ENCODE measurements at regions not wholly inside any gene's neighbourhood (a gene's known extent, or its start where the extent isn't known, plus 50 kb on each side); places are given as distances from the start of the nearest gene placed in this dataset.

DNA sequence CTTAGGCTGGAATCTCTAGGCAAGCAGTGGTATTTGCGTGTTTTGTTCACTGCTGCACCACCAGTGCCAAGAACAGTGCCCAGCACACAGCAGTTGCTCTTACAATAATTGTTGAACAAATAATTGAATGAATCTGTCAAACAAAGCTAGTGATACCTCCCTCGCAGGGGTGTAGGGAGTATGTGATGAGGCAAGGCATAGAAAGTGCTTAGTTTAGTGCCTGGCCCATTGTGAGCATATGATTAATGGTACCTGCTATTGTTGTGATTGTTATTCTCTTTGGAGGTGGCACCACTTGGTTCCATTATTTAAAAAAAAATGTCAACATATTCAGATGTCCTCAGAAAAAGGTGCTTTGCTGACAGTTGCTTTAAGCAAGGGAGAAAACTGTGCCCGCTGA is 210.1 kb upstream of the TBX3 start:
- DNase-seq: no peak

DNA sequence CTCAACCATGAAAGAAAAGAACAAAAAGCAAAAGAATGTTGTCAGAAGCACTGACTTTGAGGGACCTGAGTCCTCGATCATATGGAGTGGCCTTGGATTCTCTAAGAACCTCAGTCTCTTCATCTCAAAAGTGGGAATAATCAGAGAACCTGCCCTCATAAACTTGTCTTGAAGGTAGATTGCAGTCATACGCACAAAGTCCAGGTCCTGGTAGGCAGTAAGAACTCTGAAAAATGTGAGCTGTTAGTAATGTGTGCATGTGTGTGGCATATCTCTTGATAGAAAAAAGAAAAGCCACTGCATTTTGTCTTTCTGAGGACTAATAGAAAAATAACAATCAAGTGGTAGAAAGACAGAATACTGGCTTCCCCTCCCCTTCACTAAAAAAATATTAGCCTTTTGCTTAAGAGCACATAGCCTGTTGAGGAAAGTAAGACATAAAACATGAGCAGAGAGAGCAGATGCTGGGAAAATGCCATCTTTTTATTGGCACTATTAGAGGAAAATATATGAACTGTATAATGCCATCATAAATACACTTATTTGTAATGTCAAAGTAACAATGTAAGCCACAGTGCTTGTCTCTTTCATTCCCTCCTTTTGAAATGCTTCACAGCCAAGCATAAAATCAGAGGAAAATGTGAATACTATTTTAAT is 205.1 kb upstream of the TBX3 start:
- no peak for DNase-seq

DNA sequence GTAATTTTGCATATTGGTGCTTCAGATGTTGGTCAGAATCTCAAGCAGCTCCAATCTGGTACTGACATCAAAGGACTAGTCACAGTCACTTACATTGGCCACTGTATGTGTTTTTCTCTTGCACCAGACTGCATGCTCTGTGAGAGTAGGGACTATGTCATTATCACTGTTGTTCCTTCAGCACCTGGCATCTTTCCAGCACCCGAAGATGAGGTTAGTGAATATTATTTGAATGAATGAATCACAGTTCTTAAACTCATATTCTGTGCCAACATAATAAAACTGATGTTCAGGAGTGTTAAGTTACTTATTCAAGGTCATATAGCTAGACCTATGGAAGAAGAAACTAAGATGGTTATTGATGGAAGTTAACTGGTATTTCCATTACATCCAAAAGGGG is 204.5 kb upstream of the TBX3 start:
- no peak for DNase-seq

DNA sequence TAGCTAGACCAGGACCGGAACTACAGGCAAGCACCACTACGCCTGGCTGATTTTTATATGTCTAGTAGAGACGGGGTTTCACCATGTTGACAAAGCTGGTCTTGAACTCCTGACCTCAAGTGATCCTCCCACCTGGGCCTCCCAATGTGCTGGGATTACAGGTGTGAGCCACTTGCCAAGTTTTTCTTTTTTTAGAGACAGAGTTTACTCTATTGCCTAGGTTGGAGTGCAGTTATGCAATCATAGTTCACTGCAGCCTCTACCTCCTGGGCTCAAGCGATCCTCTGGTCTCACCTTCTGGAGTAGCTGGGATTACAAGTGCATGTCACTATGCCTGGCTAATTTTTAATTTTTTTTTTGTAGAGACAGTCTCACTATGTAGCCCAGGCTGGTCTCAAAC is 201.5 kb upstream of the TBX3 start:
- no peak for DNase-seq

DNA sequence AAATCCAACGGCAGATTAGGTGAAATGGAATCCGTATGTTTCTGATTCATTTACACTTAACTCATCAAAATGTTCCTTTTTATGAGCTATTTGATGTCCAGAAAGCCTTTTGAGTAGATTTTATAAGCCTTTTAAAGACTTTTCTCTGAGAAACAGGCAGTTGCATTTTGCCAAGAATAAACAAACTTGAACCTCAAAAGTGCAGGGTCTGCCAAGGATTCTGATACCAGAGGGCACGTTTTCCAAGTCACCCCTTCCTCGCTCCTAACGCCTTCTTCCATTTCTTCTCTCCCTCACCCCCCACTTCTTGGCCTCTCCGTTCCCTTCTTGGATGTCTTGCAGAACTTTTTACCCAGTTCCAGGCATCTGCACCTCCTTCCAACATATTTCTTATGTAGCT is 200.6 kb upstream of the TBX3 start:
- no peak for DNase-seq

DNA sequence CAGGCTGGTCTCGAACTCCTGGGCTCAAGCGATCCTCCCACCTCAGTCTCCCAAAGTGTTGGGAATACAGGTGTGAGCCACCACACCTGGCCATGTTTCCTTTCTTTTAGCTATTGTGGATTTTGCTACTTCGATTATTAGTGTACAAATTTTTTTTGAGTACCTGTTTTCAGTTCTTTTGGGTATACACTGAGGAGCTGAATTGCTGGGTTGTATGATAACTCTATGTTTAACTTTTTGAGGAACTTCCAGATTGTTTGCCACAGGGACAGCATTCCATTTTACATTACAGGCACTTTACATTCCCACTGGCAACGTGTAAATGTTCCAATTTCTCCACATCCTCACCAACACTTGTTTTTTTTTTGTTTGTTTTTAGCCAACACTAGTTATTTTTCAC is 198.1 kb upstream of the TBX3 start:
- DNase-seq: no peak

DNA sequence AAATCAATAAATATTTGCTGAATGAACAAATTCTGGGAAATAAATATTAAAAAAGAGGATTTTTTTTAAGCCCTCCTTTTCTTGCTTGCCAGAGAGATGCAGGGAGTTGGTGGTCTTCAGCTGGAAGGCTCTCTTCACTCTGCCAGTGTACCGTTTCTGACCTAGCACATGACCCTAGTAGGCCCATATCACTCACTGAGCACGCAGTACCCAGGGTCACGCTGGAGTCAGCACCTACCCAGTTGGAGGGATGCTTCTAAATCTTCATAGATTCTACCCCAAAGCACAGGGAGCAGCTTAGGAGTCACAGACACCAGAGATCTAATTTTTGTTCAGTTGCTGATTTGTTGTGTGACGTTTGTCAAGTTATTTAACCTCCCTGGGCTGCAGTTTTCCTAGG is 195.4 kb upstream of the TBX3 start:
- DNase-seq: no peak

DNA sequence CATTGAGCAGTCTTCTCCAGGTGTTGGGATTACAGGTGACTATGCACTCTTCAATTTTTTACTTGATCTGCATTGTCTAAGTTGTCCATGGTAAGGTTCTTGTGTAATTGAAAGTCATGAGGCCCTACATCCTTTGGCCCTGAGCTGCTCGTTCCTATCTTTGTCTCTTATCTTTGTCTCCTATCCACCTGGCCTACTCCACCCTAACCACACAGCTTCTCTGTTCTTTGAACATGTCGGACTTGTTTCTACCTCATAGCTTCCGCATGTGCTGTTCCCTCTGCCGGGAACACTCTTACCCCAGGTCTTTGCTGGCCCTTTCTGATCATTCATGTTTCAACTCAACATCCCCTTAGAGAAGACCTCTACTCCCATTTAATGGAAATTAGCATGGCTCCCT is 194.8 kb upstream of the TBX3 start:
- no peak for DNase-seq

DNA sequence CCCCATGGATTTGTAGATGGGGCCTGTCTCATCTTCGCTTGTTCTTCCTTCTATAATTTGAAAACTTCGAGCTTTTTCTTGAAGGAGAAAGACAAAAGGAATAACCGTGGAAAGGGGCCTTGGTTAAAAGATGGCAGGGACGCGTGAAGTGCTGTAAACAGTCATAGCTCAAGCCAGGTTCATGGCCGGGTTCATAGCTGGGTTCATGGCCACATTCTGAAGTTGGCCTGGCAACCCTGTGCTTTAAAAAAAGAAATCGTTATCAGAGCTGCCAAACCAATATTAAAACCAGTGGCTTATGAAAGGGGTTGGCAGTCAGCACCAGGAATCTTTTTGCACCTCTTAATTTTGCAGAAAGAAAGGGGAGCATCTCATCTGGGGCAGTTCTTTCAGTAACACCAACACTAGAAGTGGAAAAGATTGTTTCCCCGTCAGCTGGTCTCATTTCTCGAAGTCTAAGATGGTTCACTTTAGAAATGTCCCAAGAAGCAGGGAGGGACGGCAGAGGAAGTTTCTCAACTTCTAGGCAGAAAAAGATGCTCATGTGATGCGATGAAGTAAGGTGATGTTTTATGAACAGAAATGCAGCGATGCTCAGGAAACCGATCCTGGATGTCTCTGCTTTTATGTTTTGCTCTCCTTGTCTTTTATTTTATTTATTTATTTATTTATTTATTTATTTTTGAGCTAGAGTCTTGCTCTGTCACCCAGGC is 193.1 kb upstream of the TBX3 start:
- no peak for DNase-seq

DNA sequence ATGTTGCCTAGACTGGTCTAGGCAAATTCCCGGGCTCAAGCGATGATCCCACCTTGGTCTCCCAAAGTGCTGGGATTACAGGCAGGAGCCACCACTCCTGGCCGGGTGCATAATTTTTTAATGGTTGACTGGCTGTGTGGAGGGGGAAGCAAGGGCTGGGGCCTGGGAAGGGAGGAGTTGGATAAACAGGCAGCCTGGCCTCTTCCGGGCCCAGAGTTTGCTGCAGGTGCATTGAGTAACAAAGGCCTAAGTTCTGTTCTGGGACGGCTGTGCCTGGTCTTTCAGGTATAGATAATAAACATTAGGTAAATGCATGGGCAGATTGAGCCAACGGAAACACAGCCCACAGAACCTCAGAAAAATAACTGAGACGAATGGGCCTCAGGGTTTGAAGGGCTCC is 191.3 kb upstream of the TBX3 start:
- DNase-seq: no peak

DNA sequence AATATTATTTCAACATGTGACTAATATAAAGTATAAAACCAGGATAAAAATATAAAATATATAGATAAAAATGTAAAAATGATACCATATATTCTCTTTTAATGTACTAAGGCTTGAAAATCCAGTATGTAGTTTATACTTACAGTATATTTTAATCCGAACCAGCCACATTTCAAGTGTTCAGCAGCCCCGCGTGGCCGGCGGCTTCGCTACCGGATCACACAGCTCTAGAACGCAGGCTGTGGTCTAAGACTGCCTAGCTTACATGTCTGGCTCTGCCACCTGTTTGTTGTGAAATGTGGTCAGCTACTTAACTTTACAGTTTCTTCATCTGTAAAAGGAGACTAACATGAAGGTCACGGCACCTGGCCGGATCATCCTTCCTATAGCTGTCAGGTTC is 189.7 kb upstream of the TBX3 start:
- DNase-seq: no peak

DNA sequence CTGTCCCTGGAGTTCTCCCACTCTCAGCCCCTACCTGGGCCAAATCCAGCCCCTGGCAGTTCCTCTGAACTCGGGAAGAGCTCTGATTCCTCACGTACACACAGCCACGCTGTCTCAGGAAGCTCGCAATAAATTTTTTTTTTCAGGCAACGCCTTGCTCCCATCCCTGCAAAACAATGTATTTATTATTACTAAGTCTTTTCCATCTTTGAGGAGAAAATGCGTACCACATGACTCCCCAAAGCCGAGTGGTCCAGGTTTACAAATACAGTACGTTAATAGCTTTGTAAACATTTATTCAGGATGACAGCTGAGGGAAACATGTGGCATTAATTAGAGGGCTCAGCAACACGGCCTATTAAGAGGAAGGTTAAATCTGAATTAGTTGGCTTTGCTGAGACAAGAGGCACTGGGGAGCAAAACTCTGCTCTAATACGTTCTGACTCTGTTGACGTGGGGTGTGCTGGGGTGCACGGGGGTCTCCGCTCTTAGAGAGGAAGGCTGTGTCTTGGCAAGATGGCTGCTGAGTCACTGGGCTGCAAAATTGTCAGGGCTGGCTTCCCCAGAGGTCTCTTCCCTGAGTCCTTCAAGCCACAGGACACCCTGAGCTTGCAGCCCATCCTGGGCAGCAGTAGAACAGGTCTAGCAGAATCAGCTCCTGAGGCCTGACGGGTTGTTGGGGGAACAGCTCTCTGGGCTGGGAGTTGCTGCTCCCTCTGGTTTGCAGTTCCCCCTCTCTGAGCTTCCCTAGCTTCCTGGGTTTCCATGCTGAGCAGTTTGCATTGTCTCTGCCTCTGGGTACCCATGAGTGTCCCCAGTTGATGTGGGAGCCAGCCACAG is 185.2 kb upstream of the TBX3 start:
- DNase-seq: no peak

DNA sequence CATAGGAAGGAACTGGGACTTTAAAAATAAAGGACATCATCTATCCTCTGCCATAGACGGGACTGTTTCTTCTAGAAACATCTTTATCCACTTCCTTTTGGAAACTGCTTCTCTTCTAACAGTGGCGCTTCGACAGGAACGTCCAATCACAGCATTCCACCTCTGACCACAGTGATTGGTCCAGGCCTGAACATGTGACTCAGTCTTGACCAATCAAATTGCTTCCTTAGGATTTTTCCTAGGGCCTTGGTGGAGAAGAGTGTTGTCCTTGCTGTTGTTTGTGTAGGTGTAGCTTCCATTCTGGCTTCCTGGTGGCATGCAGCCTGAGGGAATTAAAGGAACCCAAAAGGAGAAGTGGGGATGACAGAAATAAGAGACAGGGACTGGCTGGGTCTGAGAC is 182.4 kb upstream of the TBX3 start:
- no peak for DNase-seq

DNA sequence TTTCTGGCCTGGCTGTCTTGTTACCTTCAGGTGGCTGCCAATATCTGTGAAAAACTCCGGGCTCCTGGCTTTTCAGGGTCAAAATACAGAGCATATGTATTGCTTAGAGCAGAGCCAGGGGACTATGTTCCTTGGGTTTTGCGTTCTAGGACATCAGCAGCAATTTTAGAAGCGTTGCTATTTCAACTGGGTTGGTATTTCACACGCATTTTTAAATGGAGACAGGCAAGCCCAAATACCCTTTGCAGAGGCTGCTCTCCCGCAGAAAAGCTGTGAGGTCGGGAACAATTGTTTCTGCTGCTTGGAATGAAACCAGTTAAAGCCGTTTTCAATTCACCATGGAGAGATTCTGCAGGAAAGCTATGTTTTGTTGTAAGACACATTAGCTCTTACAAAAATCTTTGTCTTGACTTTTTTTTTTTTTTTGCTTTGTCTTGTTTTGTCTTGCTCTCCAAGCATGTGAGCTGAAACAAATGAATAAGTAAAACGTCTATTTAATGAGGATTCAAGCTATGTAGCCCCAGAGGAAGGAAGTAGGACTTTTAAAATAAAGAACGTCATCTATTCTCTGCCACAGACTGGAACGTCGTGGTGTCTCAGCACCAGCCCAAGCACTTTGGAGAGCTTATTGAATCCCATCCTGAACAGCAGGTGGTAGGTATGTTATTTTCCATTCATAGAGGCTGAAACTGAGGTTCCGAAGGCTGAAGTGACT is 181.0 kb upstream of the TBX3 start:
- DNase-seq: no peak

DNA sequence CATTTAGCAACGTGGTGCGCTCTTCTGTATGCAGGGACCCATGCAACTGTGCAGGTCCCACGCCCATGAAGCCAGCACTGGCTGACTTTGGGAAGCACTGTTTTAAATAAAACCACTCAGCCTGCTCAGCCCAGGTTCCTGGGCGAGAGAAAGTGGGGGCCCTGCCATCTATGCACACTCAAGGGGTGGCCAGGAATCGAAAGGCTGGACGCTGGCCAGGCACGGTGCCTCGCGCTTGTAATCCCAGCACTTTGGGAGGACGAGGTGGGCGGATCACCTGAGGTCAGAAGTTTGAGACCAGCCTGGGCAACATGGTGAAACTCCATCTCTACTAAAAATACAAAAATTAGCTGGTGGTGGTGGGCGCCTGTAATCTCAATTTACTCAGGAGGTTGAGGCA is 179.9 kb upstream of the TBX3 start:
- DNase-seq: no peak

DNA sequence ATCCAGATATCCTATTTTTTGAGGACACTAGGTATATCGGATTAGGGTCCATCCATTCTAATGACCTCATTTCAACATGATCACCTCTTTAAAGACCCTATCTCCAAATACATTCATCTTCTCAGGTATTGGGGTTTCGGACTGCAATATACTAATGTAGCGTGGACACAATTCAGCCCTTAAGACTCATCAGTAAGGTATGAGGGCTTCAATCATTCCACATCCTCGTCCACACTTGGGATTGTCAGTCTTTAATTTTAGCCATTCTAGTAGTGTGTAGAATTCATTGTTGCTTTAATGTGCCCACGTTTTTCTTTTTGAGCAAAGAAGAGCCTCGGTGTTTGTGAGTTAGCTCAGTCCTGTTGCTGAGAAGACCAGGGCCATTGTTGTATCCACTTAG is 177.0 kb upstream of the TBX3 start:
- DNase-seq: no peak

DNA sequence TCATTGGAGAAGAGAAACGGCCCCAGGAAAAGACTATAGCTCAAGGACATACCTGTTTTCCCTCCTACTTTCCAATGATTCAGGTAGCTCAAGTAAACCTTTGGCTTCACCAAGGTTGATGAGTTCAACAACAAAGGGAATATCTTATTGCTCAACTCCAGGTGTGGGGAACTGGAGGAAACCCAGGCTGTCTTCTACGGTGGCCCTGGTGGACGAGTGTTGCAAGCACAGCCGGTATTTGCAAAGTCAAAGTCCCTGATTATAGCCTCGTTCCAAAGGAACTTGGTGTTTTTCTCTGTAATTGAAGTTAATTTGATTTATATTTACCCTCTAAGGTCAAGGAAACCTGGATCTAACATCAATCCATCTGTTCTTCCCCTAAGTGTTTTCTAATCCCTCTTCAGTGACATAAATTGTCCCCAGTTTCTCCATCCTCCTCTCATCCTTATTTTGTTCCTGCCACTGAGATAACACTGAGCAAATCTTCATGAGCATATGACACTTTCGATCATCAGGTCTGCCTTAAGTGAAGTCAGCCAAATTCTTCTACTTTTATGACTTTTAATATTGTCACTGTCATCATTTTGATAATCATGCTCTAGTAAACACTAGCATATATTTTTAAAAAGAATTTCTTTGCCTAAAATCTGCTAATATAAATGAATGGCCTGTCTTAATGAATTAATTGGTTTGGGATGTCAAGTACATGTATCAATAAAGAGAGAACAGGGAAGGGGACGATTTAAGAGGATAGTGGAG is 174.6 kb upstream of the TBX3 start:
- DNase-seq: no peak

DNA sequence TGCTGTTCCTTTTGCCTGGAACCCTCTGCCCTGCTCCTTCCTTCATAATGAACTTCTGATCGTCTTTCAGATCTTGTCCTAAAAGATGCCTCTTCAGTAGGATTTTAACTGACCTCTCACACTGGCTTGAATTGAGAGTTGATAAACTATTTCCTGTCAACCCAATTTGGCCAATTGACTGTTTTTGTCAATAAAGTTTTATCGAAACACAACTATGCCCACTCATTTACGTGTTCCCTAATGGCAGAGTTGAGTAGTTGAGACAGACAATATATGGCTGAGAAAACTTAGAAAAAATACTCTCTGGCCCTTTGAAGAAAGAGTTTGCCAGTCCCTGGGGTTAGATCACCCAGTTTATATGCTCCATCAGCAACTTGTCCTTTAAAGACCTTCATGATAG is 171.7 kb upstream of the TBX3 start:
- DNase-seq: no peak

DNA sequence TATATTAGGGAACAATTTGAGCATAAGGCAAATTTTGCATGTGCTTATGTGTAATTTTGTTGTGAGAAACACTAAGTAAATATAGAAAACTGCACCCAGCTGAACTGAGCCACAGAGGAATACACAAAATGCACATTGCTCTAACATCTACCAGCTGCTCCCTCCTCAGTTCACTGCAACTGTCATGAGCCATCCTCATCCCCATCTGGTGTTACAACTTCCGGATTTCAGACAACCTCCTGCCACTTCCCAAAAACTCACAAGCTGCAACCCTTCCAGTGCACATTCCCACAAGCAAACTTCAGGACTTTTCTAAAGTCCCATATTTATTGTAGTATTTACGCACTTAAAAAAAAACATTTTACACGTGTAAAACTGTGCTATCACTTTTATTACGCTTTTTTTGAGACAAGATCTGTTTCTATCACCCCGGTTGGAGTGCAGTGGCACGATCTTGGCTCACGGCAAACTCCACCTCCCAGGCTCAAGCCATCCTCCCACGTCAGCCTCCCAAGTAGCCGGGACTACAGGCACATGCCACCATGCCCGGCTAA is 169.1 kb upstream of the TBX3 start:
- peak; percentile 13 for DNase-seq

DNA sequence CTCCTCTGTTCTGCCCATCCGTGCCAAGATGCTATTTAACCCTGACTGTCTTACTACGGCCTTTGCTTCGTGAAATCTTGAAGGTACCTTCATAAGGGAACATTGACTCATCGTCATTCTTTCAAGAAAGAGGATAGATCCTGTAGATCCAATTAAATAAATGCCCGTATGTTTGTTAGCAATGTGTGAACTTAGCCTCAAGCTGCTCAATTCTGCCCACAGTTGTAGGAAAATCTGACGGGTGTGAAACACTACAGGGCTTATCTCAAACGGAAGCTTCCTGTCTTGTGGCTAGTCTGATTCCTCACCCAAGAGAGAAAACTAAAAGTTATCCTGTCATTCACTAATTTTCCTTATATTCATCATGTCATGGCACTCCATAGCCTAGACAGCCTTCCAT is 168.0 kb upstream of the TBX3 start:
- DNase-seq: no peak

DNA sequence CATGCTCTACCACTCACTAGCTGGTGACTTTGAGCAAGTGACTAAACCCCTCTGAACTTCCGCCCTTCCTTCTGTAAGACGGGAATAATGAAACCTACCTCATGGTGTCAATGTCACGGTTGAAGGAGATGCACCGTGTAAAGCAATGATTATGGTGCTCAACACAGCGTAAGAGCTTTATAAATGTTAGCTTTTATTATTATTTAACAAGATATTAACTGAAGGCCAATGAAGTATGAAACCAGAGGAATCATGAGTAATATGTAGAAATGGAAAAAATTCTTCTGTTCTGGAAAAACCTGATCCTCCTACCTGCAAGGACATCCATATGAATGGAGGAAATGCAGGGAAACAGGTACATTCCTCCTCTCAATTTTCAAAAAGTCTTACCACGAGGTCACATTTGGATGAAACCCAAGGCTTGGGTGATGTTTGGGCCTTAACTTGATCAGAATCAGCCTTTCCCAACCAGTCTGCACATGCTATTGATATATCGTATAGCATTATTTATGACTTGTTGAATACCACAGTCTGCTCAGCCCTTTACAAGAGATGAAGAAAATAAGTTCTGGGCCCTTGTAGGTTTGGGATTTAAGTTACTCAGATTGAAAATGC is 166.8 kb upstream of the TBX3 start:
- DNase-seq: no peak

All from right kidney (tissue), 1 donor.